ENCODE measurements at regions not wholly inside any gene's neighbourhood (a gene's known extent, or its start where the extent isn't known, plus 50 kb on each side); places are given as distances from the start of the nearest gene placed in this dataset.
"Not testable (repeated sequence)": the region's sequence is repeated elsewhere in the genome, so short reads cannot be mapped to it uniquely, and the experiment has no call there.

GRCh38 chr3:127046690-127047089 is 63.8 kb downstream of the PLXNA1 start:
- not testable (repeated sequence) for DNase-seq (ENCODE audit: low read depth)

GRCh38 chr3:127049393-127049792 is 66.5 kb downstream of the PLXNA1 start:
- DNase-seq (ENCODE audit: low read depth), result no peak

GRCh38 chr3:127050733-127051132 is 67.8 kb downstream of the PLXNA1 start:
- DNase-seq (ENCODE audit: low read depth), result no peak

GRCh38 chr3:127052121-127052561 is 69.2 kb downstream of the PLXNA1 start:
- no peak for DNase-seq (ENCODE audit: low read depth)

GRCh38 chr3:127053026-127053425 is 70.1 kb downstream of the PLXNA1 start:
- DNase-seq (ENCODE audit: low read depth), result no peak

GRCh38 chr3:127053450-127053849 is 70.5 kb downstream of the PLXNA1 start:
- DNase-seq (ENCODE audit: low read depth), result no peak

- no peak for DNase-seq (ENCODE audit: low read depth)
Measured at GRCh38 chr3:127053979-127054378, 71.1 kb downstream of the PLXNA1 start.

- DNase-seq (ENCODE audit: low read depth), result no peak
Measured at GRCh38 chr3:127056281-127056680, 73.4 kb downstream of the PLXNA1 start.

- DNase-seq (ENCODE audit: low read depth), result no peak
Measured at GRCh38 chr3:127056976-127057375, 74.1 kb downstream of the PLXNA1 start.

- DNase-seq (ENCODE audit: low read depth), result no peak
Measured at GRCh38 chr3:127059072-127059471, 76.2 kb downstream of the PLXNA1 start.

- DNase-seq (ENCODE audit: low read depth), result no peak
Measured at GRCh38 chr3:127061641-127062040, 78.7 kb downstream of the PLXNA1 start.

GRCh38 chr3:127062926-127063325 is 80.0 kb downstream of the PLXNA1 start:
- DNase-seq (ENCODE audit: low read depth), result no peak

- no peak for DNase-seq (ENCODE audit: low read depth)
Measured at GRCh38 chr3:127063916-127064315, 81.0 kb downstream of the PLXNA1 start.

GRCh38 chr3:127064391-127065137 is 81.6 kb downstream of the PLXNA1 start:
- DNase-seq (ENCODE audit: low read depth), result peak; percentile 35

- no peak for DNase-seq (ENCODE audit: low read depth)
Measured at GRCh38 chr3:127065138-127065427, 82.2 kb downstream of the PLXNA1 start.

- peak; percentile 4 for DNase-seq (ENCODE audit: low read depth)
Measured at GRCh38 chr3:127065561-127066290, 82.8 kb downstream of the PLXNA1 start.

- no peak for DNase-seq (ENCODE audit: low read depth)
Measured at GRCh38 chr3:127066635-127067034, 83.7 kb downstream of the PLXNA1 start.

- no peak for DNase-seq (ENCODE audit: low read depth)
Measured at GRCh38 chr3:127067116-127067910, 84.4 kb downstream of the PLXNA1 start.

- no peak for DNase-seq (ENCODE audit: low read depth)
Measured at GRCh38 chr3:127068111-127068810, 85.3 kb downstream of the PLXNA1 start.

GRCh38 chr3:127068871-127069270 is 86.0 kb downstream of the PLXNA1 start:
- DNase-seq (ENCODE audit: low read depth), result no peak

- DNase-seq (ENCODE audit: low read depth), result no peak
Measured at GRCh38 chr3:127069814-127070440, 87.0 kb downstream of the PLXNA1 start.

All from LHCN-M2 (cell line).